ENCODE measurements at regions not wholly inside any gene's neighbourhood (a gene's known extent, or its start where the extent isn't known, plus 50 kb on each side); places are given as distances from the start of the nearest gene placed in this dataset.
"Not testable (repeated sequence)": the region's sequence is repeated elsewhere in the genome, so short reads cannot be mapped to it uniquely, and the experiment has no call there.

DNA sequence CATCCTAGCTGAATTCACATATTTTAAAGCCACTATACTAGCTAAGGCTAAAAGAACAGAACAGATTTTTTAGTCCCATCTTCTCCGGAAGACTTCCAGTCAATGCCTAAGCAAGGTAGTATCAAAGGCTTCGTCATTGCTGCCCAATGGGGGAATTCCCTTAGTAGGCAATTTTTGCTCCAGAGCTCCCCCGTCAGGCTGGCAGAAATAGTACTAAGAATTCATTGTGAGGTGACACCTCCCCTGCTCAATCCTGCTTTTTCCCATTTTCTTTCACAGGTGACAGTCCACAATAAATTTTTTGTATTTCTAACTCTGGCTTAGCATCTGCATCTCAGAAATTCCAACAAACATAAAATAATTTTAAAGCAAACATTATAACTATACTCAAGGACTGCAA lies 52.8 kb upstream of the SRSF6 start:
- ChIA-PET CTCF (interaction anchor here (0.8 to 1.4 kb wide), 2 partner anchors 12 to 15 kb away, joined by 3 read pairs; no protein-coding TSS in a partner anchor), POLR2A (interaction anchor here (0.7 kb wide), 1 partner anchor 1013 kb away, joined by 3 read pairs; no protein-coding TSS in a partner anchor)
- H3K36me3 ChIP-seq (ENCODE audit: control insufficient read depth, insufficient read depth, low read length): no peaks in the 10 kb centered on the region
- no peaks in the 10 kb centered on the region for H3K27me3 ChIP-seq (ENCODE audit: control insufficient read depth, insufficient read depth, low read length)
- no peak overlapping the region for H3K4me3 ChIP-seq (ENCODE audit: low read depth, low read length)
- TF ChIP-seq, protein P1, sequence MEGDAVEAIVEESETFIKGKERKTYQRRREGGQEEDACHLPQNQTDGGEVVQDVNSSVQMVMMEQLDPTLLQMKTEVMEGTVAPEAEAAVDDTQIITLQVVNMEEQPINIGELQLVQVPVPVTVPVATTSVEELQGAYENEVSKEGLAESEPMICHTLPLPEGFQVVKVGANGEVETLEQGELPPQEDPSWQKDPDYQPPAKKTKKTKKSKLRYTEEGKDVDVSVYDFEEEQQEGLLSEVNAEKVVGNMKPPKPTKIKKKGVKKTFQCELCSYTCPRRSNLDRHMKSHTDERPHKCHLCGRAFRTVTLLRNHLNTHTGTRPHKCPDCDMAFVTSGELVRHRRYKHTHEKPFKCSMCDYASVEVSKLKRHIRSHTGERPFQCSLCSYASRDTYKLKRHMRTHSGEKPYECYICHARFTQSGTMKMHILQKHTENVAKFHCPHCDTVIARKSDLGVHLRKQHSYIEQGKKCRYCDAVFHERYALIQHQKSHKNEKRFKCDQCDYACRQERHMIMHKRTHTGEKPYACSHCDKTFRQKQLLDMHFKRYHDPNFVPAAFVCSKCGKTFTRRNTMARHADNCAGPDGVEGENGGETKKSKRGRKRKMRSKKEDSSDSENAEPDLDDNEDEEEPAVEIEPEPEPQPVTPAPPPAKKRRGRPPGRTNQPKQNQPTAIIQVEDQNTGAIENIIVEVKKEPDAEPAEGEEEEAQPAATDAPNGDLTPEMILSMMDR (IDR thresholded peaks at IDR 0.05; ENCODE audit: insufficient read depth, low read depth, low read length): peak; percentile 39
- DNase-seq (ENCODE audit: low read depth): no peak

DNA sequence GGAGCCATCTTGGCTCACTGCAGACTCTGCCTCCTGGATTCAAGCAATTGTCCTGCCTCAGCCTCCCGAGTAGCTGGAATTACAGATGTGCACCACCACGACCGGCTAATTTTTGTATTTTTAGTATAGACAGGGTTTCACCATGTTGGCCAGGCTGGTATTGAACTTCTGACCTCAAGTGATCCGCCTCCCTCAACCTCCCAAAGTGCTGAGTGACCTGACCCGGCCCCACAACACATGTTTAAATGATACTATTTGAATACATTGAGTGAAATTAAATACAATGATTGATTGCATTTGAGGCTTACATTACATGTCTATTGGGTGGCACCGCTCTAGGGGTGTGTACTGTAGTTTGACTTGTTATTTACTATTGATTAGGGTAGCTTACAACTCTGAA lies 56.8 kb upstream of the SRSF6 start:
- H3K27me3 ChIP-seq (ENCODE audit: control insufficient read depth, insufficient read depth, low read length); POLR2A ChIA-PET; DNase-seq (ENCODE audit: low read depth); H3K36me3 ChIP-seq (ENCODE audit: control insufficient read depth, insufficient read depth, low read length); H3K4me3 ChIP-seq (ENCODE audit: low read depth, low read length): not testable (repeated sequence)
- CTCF ChIA-PET: interaction anchor here (4.3 kb wide), 1 partner anchor 8 kb away, joined by 28 read pairs; no protein-coding TSS in a partner anchor

DNA sequence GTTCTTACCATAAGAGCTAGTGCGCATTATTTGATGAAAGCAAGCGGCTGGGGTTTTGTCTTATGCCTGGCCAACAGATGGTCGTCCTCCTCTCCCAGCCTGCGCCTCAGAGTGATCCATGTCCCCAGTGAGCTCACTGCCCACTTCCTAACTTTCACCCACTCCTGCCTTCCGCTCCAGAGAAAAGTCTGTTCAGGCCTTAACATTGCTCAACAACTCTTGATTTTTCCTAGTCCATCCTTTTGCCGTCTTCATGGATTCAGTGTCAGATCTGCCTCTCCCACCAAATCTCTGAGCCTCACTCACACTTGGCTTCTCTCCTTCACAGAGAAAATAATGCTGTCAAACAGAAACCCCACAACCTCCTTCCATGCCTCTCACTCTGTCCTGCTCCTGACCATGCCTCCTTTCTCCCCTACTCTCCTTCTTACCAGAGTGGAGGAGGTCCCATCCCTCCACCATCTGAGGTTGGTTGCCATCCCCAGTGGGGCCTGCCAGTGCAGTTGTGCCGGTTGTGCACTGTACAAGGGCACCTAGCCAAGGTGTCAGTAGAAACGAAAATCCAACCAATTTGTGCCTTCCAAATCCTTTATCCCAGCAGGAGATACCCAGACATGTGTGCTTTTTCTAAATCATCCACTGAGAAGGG lies 58.9 kb upstream of the SRSF6 start:
- no peak overlapping the region for H3K4me3 ChIP-seq (ENCODE audit: low read depth, low read length)
- H3K36me3 ChIP-seq (ENCODE audit: control insufficient read depth, insufficient read depth, low read length): no peaks in the 10 kb centered on the region
- TF ChIP-seq, protein P1 (IDR thresholded peaks at IDR 0.05; ENCODE audit: insufficient read depth, low read depth, low read length): no peak
- POLR2A ChIA-PET: no interaction called here
- no peak for DNase-seq (ENCODE audit: low read depth)
- CTCF ChIA-PET: interaction anchor here (1.0 to 4.3 kb wide), 3 partner anchors 10 to 1664 kb away, joined by 4 to 28 read pairs (median 4); no protein-coding TSS in a partner anchor
- no peaks in the 10 kb centered on the region for H3K27me3 ChIP-seq (ENCODE audit: control insufficient read depth, insufficient read depth, low read length)

DNA sequence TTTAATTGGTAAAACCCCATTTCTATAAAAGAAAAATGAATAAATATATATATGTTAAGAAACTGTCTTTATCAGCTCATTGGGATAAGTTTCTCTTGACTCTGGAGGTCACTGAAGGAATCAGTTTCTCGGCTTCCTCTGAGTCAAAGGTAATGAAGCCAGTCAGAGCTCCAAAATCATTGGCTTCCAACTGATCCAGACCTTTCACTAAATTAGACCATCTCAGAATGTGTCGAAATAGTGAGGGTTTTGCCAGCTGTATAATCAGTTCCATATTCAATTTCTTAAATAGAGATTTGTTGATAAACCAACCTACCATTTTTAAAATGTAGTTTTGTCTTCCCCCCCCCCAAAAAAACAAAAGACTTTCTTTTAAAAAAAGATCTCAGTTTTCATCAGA lies 60.5 kb upstream of the SRSF6 start:
- ChIA-PET CTCF (interaction anchor here (1.5 to 4.3 kb wide), 2 partner anchors 12 to 1659 kb away, joined by 5 to 28 read pairs; no protein-coding TSS in a partner anchor), POLR2A (no interaction called here)
- Histone ChIP-seq H3K4me3 (ENCODE audit: low read depth, low read length) (no peak overlapping the region), H3K27me3 (ENCODE audit: control insufficient read depth, insufficient read depth, low read length) (no peaks in the 10 kb centered on the region), H3K36me3 (ENCODE audit: control insufficient read depth, insufficient read depth, low read length) (no peaks in the 10 kb centered on the region)
- TF ChIP-seq, protein P1 (IDR thresholded peaks at IDR 0.05; ENCODE audit: insufficient read depth, low read depth, low read length): no peak
- DNase-seq (ENCODE audit: low read depth): no peak

DNA sequence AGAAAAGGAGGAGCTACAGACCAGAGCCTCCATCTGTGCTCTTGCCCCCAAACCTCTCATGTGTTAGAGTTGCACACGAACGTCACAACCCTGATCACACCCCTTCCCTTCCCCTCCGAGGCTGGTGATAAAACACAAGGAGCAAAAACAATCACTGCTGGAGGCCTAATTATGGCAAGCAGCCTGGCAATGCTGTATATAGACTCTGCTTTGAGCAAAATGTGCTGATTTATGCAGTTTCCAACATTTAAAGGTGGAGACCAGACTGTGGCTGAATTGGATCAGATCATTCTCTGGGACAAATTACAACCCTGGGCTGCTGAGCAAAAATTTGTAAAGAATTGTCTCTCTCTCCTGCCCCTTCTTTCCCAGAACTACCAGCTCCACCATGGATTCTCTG lies 64.6 kb upstream of the SRSF6 start:
- CTCF ChIA-PET: interaction anchor here (1.3 to 1.8 kb wide), 2 partner anchors 11 to 16 kb away, joined by 3 to 8 read pairs; no protein-coding TSS in a partner anchor
- Histone ChIP-seq H3K36me3 (ENCODE audit: control insufficient read depth, insufficient read depth, low read length) (no peaks in the 10 kb centered on the region), H3K27me3 (ENCODE audit: control insufficient read depth, insufficient read depth, low read length) (no peaks in the 10 kb centered on the region), H3K4me3 (ENCODE audit: low read depth, low read length) (no peak overlapping the region)
- POLR2A ChIA-PET: interaction anchor here (0.6 kb wide), 1 partner anchor 64 kb away, joined by 10 read pairs; no protein-coding TSS in a partner anchor
- DNase-seq (ENCODE audit: low read depth): no peak
- TF ChIP-seq, protein P1 (IDR thresholded peaks at IDR 0.05; ENCODE audit: insufficient read depth, low read depth, low read length): no peak
